ENCODE measurements at regions not wholly inside any gene's neighbourhood (a gene's known extent, or its start where the extent isn't known, plus 50 kb on each side); places are given as distances from the start of the nearest gene placed in this dataset.

- H3K36me3 ChIP-seq (ENCODE audit: insufficient read depth, low read length), result no peaks in the 10 kb centered on the region
- ChIA-PET CTCF (ENCODE audit: unreplicated experiment) (no interaction called here), POLR2A (no interaction called here)
- no peak overlapping the region for H3K27ac ChIP-seq (ENCODE audit: low read depth, low read length, poor library complexity, severe bottlenecking)
- no peaks in the 10 kb centered on the region for H4K20me1 ChIP-seq (ENCODE audit: insufficient read depth, low read length)
- H3K4me3 ChIP-seq (ENCODE audit: low read depth, low read length, poor library complexity, severe bottlenecking), result no peak overlapping the region
- TF ChIP-seq EZH2phosphoT487 (IDR thresholded peaks at IDR 0.05; ENCODE audit: borderline replicate concordance, low read depth, low read length) (no peak), CTCF (conservative IDR thresholded peaks at IDR 0.05; ENCODE audit: low read length) (no peak)
- H3K4me1 ChIP-seq (ENCODE audit: insufficient read depth, low read length, poor library complexity, severe bottlenecking), result no peaks in the 10 kb centered on the region
- no peaks in the 10 kb centered on the region for H3K9me3 ChIP-seq (ENCODE audit: low read length)
- intact Hi-C loops (cut with micrococcal nuclease; ENCODE audit: unreplicated experiment), result no loop called here
- no peaks in the 10 kb centered on the region for H3K79me2 ChIP-seq (ENCODE audit: insufficient read depth, low read depth, low read length)
- H2AFZ ChIP-seq (ENCODE audit: low read length), result no peak overlapping the region
- H3K9me2 ChIP-seq (ENCODE audit: insufficient read depth, low read length), result no peaks in the 10 kb centered on the region
- H3K4me2 ChIP-seq (ENCODE audit: low read length), result no peak overlapping the region
- no TSS peak for BruUV-seq (replicated peaks)
- DNase-seq (ENCODE audit: low spot score), result no peak
Measured at GRCh38 chr12:28086521-28087155, 103.6 kb upstream of the CCDC91 start.

- Histone ChIP-seq H3K4me2 (ENCODE audit: low read length) (no peak overlapping the region), H3K4me3 (ENCODE audit: low read depth, low read length, poor library complexity, severe bottlenecking) (no peak overlapping the region), H3K79me2 (ENCODE audit: insufficient read depth, low read depth, low read length) (no peaks in the 10 kb centered on the region), H2AFZ (ENCODE audit: low read length) (no peak overlapping the region), H3K9me2 (ENCODE audit: insufficient read depth, low read length) (no peaks in the 10 kb centered on the region), H3K9me3 (ENCODE audit: low read length) (no peaks in the 10 kb centered on the region), H3K27ac (ENCODE audit: low read depth, low read length, poor library complexity, severe bottlenecking) (no peak overlapping the region), H3K4me1 (ENCODE audit: insufficient read depth, low read length, poor library complexity, severe bottlenecking) (no peaks in the 10 kb centered on the region), H3K36me3 (ENCODE audit: insufficient read depth, low read length) (no peaks in the 10 kb centered on the region), H4K20me1 (ENCODE audit: insufficient read depth, low read length) (no peaks in the 10 kb centered on the region)
- intact Hi-C loops (cut with micrococcal nuclease; ENCODE audit: unreplicated experiment), result no loop called here
- TF ChIP-seq CTCF (conservative IDR thresholded peaks at IDR 0.05; ENCODE audit: low read length) (no peak), EZH2phosphoT487 (IDR thresholded peaks at IDR 0.05; ENCODE audit: borderline replicate concordance, low read depth, low read length) (no peak)
- DNase-seq (ENCODE audit: low spot score), result no peak
- no TSS peak for BruUV-seq (replicated peaks)
- ChIA-PET POLR2A (interaction anchor here (0.6 kb wide), 1 partner anchor 329 kb away, joined by 3 read pairs; no protein-coding TSS in a partner anchor), CTCF (ENCODE audit: unreplicated experiment) (no interaction called here)
Measured at GRCh38 chr12:28088566-28089272, 101.5 kb upstream of the CCDC91 start.

GRCh38 chr12:28089338-28089737 lies 100.9 kb upstream of the CCDC91 start:
- CTCF ChIA-PET (ENCODE audit: unreplicated experiment), result no interaction called here
- no peak overlapping the region for H2AFZ ChIP-seq (ENCODE audit: low read length)
- intact Hi-C loops (cut with micrococcal nuclease; ENCODE audit: unreplicated experiment), result no loop called here
- H4K20me1 ChIP-seq (ENCODE audit: insufficient read depth, low read length), result no peaks in the 10 kb centered on the region
- no peaks in the 10 kb centered on the region for H3K79me2 ChIP-seq (ENCODE audit: insufficient read depth, low read depth, low read length)
- no peaks in the 10 kb centered on the region for H3K36me3 ChIP-seq (ENCODE audit: insufficient read depth, low read length)
- no peaks in the 10 kb centered on the region for H3K4me1 ChIP-seq (ENCODE audit: insufficient read depth, low read length, poor library complexity, severe bottlenecking)
- no peak overlapping the region for H3K4me3 ChIP-seq (ENCODE audit: low read depth, low read length, poor library complexity, severe bottlenecking)
- BruUV-seq (replicated peaks), result no TSS peak
- no peaks in the 10 kb centered on the region for H3K9me3 ChIP-seq (ENCODE audit: low read length)
- POLR2A ChIA-PET, result interaction anchor here (0.6 to 0.7 kb wide), 3 partner anchors 20 to 329 kb away, joined by 3 read pairs; no protein-coding TSS in a partner anchor
- no peak overlapping the region for H3K4me2 ChIP-seq (ENCODE audit: low read length)
- H3K27ac ChIP-seq (ENCODE audit: low read depth, low read length, poor library complexity, severe bottlenecking), result no peak overlapping the region
- DNase-seq (ENCODE audit: low spot score), result no peak
- no peaks in the 10 kb centered on the region for H3K9me2 ChIP-seq (ENCODE audit: insufficient read depth, low read length)
- TF ChIP-seq EZH2phosphoT487 (IDR thresholded peaks at IDR 0.05; ENCODE audit: borderline replicate concordance, low read depth, low read length) (no peak), CTCF (conservative IDR thresholded peaks at IDR 0.05; ENCODE audit: low read length) (no peak)

Measured in OCI-LY7 (cell line).